ENCODE measurements at regions not wholly inside any gene's neighbourhood (a gene's known extent, or its start where the extent isn't known, plus 50 kb on each side); places are given as distances from the start of the nearest gene placed in this dataset.
"Not testable (repeated sequence)": the region's sequence is repeated elsewhere in the genome, so short reads cannot be mapped to it uniquely, and the experiment has no call there.

GRCh38 chr2:126264625-126265024, 391.3 kb upstream of the GYPC start:
- DNase-seq, result no peak

GRCh38 chr2:126269911-126270310, 386.0 kb upstream of the GYPC start:
- no peak for DNase-seq

- no peak for DNase-seq
Observed at GRCh38 chr2:126270587-126270986, 385.4 kb upstream of the GYPC start.

- no peak for DNase-seq
Observed at GRCh38 chr2:126272401-126272800, 383.6 kb upstream of the GYPC start.

GRCh38 chr2:126275098-126275497, 380.9 kb upstream of the GYPC start:
- no peak for DNase-seq

- not testable (repeated sequence) for DNase-seq
Observed at GRCh38 chr2:126276268-126276667, 379.7 kb upstream of the GYPC start.

GRCh38 chr2:126288362-126288761, 367.6 kb upstream of the GYPC start:
- DNase-seq, result no peak

GRCh38 chr2:126293962-126294361, 362.0 kb upstream of the GYPC start:
- DNase-seq, result not testable (repeated sequence)

- DNase-seq, result no peak
Observed at GRCh38 chr2:126299469-126299976, 356.4 kb upstream of the GYPC start.

GRCh38 chr2:126300348-126300747, 355.6 kb upstream of the GYPC start:
- DNase-seq, result no peak

- DNase-seq, result no peak
Observed at GRCh38 chr2:126302043-126302442, 353.9 kb upstream of the GYPC start.

- no peak for DNase-seq
Observed at GRCh38 chr2:126303113-126303512, 352.8 kb upstream of the GYPC start.

- no peak for DNase-seq
Observed at GRCh38 chr2:126304154-126304553, 351.8 kb upstream of the GYPC start.

GRCh38 chr2:126306539-126306938, 349.4 kb upstream of the GYPC start:
- no peak for DNase-seq

- DNase-seq, result no peak
Observed at GRCh38 chr2:126307740-126308139, 348.2 kb upstream of the GYPC start.

GRCh38 chr2:126309185-126309584, 346.8 kb upstream of the GYPC start:
- DNase-seq, result no peak

GRCh38 chr2:126312579-126312978, 343.4 kb upstream of the GYPC start:
- DNase-seq, result no peak

- DNase-seq, result no peak
Observed at GRCh38 chr2:126315828-126316227, 340.1 kb upstream of the GYPC start.

- no peak for DNase-seq
Observed at GRCh38 chr2:126317790-126318431, 338.0 kb upstream of the GYPC start.

GRCh38 chr2:126322342-126322741, 333.6 kb upstream of the GYPC start:
- DNase-seq, result no peak

GRCh38 chr2:126325202-126325601, 330.8 kb upstream of the GYPC start:
- no peak for DNase-seq

- no peak for DNase-seq
Observed at GRCh38 chr2:126329173-126329572, 326.8 kb upstream of the GYPC start.

- no peak for DNase-seq
Observed at GRCh38 chr2:126342457-126342856, 313.5 kb upstream of the GYPC start.

GRCh38 chr2:126343136-126343535, 312.8 kb upstream of the GYPC start:
- DNase-seq, result no peak

GRCh38 chr2:126344493-126344892, 311.5 kb upstream of the GYPC start:
- no peak for DNase-seq

Data from stimulated activated CD4-positive, alpha-beta T cell treated with anti-CD3 and anti-CD28 coated beads, Interleukin-2, amount 100 ng/mL, for 24 hours (primary cell).